H54 (cell line): ENCODE measurements at regions not wholly inside any gene's neighbourhood (a gene's known extent, or its start where the extent isn't known, plus 50 kb on each side); places are given as distances from the start of the nearest gene placed in this dataset.

ENCODE experiments used
- DNase-seq: peaks from one replicate; pipeline ENCODE4 v3.0.0; 2011; ENCODE audit warnings: low spot score, mixed read lengths; ENCODE audit not compliant: insufficient read length
- FAIRE-seq: peaks from 3 replicates; lab custom pipeline; 2011; peaks lifted over from hg19 to GRCh38; lab: Jason Lieb, UNC
- POLR2A ChIP-seq: IDR thresholded peaks from 2 replicates; pipeline ENCODE4 v1.6.1; 2011; ENCODE audit warnings: low read depth, mild to moderate bottlenecking, low read length

DNA sequence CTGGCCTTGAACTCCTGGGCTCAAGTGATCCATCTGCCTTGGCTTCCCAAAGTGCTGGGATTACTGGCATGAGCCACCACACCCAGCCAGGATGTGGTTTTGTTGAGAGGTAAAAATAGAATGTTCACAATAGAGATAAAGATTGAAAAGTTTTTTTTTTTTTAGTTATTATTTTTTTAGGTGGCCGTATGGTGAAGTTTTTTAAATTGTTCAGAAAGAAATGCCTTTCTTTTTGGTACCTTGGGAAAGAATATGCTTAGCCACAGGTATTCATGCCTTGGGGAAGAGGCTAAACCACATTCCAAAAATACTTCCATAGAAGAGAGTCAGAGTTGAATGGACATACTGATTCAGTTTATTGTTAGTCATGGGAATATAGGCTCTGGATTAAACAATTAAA, 143.4 kb downstream of the C11orf91 start:
- FAIRE-seq (peak; percentile 50), DNase-seq (peak; percentile 51)
- no peak for TF ChIP-seq POLR2A

DNA sequence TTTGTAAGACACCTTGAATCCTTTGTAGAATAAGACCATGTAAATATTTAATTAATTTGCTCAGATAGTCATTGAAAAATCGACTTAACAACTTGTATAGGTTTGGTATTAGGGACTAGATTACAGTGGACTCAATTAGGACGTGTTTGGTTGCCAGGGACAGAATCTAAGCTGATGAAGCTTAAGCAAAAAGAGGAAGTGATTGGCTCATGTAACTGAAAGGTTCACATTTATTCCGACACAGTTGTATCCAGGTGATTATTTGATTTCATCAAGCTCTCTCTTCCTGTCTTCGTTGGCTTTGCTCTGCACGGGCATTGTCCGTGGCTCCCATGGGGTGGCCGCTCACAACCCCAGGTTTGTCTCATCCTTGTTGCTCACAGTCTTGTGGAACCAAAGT, 146.4 kb downstream of the C11orf91 start:
- FAIRE-seq (no peak), DNase-seq (no peak)
- TF ChIP-seq POLR2A: no peak

DNA sequence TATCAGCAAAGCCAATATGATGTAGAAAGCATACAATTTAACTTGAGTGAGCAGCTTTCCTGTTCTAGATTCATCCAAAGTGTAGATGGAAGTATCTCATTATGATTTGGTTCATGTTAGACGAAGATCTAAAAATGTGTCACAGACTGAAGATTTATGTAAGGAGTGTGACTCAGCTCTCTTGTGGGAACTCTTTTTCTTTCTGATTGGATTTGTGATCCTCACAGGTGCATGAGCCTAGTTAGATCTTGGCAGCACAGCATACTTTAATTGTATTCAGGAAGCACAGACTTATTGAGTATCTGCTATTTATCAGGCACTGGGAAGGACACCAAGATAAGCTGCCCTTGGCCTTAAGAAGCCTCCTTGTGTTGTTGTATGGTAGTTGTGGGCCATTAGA, 147.1 kb downstream of the C11orf91 start:
- FAIRE-seq: no peak
- TF ChIP-seq POLR2A: no peak
- no peak for DNase-seq

DNA sequence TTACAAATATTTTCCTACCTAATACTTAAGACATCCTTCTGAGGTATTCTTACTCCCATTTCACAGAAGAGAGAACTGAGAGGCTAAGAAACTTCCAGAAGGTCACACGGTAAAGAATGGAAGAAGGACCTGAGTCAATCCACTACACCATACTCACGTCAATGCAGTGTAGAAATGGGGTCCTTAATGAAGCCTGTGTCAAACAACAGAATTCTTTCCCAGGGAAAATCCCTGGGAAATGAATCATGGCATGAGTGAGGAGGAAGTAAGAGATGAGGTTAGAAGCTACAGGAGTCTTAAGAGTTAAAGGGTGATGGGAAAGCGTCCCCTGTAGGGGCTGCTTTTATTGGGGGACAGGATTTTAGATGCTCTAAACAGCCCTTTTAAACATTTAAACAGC, 147.9 kb downstream of the C11orf91 start:
- TF ChIP-seq POLR2A: no peak
- no peak for FAIRE-seq

DNA sequence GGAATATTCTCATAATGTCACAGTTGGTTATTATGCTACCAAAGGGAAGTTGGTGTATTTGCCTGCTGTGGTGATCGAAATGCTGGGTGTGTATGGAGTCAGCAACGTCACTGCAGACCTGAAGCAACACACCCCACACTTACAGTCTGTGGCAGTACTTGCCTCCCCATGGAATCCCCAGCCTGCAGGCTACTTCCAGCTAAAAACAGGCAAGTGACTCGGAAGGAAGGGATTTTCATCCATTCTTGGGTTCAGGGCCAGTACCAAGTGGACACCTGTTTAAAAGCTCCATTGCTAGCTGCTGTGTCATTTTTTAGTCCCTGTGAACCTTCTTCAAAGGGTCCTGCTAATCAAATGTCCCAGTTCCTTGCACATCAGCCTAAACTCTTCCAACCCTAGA, 149.6 kb downstream of the C11orf91 start:
- TF ChIP-seq POLR2A: no peak
- DNase-seq: no peak
- no peak for FAIRE-seq

More for the DNA sequence above, 147.9 kb downstream of the C11orf91 start:
- DNase-seq: no peak

DNA sequence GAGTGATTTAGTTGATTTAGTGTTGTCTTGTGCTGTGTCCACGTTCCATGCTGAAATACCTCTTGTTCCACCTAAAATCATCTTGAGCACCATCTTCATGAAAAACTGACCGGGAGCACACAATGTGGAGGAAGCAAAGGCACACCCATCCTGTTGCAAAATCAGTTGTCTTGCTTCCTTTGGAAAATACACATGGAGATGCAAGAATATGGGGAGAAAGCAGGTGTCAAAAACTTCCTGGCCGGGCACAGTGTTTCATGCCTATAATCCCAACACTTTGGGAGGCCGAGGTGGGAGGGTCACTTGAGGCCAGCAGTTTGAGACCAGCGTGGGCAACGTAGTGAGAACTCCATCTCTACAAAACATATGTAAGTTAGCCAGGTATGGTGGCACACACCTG, 151.1 kb downstream of the C11orf91 start:
- FAIRE-seq (no peak), DNase-seq (no peak)
- TF ChIP-seq POLR2A: no peak

DNA sequence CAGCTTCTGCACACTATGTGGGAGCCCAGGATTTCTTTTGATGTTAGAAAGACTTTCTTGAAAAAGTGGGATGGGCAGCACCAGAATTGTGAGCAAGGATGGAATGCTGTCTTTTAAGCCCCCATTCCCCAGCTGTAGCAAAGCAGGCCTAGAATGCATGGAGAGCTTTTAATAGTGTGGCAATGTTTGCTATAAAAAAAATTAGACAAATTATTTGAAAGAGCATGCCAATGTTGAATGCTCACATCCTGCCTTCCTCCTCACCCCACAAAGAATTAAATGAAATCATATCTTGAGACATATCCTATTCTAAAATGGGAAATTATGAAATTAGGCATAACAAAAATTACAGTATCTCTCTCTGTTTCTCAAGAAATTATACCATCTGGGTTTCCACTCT, 154.7 kb downstream of the C11orf91 start:
- no peak for TF ChIP-seq POLR2A
- FAIRE-seq (no peak), DNase-seq (no peak)

DNA sequence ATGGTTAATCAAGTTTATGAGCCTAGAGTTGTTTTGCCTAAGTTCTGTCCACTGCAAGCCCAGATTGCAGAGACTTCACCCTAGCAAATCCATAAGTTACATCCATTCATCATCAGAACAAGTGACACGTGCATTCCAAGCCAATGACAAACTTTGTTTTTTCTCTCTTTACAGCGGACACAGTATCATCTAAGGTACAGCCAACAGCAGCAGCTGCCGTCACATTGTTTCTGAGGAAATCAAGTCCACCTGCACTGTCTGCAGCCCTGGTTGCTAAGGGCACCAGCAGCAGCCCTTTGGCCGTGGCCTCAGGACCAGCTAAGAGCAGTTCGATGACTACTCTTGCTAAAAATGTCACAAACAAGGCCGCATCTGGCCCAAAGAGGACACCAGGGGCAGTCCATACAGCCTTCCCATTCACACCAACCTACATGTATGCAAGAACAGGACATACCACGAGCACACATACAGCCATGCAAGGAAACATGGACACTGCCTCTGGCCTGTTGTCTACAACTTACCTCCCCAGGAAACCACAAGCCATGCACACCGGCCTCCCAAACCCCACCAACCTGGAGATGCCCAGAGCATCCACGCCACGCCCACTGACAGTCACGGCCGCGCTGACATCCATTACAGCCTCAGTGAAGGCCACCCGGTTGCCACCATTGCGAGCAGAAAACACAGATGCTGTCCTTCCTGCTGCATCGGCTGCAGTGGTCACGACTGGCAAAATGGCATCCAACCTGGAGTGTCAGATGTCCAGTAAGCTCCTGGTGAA, 155.8 kb downstream of the C11orf91 start:
- FAIRE-seq (no peak), DNase-seq (no peak)
- TF ChIP-seq POLR2A: no peak

DNA sequence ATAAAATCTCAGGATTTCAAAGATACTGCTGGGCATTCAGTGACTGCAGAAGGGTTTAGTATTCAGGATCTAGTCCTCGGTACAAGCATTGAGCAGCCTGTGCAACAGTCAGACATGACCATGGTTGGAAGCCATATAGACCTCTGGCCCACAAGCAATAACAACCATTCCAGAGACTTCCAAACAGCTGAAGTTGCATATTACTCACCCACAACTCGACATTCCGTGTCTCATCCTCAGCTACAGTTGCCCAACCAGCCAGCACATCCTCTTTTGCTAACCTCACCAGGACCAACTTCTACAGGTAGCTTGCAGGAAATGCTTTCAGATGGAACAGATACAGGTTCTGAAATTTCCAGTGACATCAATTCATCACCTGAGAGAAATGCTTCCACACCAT, 156.8 kb downstream of the C11orf91 start:
- TF ChIP-seq POLR2A: no peak
- DNase-seq (no peak), FAIRE-seq (no peak)

DNA sequence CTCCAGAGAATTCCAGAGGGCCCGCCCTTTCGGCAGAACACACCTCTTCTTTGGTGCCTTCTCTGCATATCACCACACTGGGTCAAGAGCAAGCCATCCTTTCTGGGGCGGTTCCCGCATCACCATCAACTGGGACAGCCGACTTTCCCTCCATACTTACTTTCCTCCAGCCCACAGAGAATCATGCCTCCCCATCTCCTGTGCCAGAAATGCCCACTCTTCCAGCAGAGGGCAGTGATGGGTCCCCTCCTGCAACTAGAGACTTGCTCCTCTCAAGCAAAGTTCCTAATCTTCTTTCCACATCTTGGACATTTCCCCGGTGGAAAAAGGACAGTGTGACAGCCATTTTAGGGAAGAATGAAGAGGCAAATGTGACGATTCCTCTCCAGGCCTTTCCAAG, 157.7 kb downstream of the C11orf91 start:
- FAIRE-seq (no peak), DNase-seq (peak; percentile 38)
- no peak for TF ChIP-seq POLR2A

DNA sequence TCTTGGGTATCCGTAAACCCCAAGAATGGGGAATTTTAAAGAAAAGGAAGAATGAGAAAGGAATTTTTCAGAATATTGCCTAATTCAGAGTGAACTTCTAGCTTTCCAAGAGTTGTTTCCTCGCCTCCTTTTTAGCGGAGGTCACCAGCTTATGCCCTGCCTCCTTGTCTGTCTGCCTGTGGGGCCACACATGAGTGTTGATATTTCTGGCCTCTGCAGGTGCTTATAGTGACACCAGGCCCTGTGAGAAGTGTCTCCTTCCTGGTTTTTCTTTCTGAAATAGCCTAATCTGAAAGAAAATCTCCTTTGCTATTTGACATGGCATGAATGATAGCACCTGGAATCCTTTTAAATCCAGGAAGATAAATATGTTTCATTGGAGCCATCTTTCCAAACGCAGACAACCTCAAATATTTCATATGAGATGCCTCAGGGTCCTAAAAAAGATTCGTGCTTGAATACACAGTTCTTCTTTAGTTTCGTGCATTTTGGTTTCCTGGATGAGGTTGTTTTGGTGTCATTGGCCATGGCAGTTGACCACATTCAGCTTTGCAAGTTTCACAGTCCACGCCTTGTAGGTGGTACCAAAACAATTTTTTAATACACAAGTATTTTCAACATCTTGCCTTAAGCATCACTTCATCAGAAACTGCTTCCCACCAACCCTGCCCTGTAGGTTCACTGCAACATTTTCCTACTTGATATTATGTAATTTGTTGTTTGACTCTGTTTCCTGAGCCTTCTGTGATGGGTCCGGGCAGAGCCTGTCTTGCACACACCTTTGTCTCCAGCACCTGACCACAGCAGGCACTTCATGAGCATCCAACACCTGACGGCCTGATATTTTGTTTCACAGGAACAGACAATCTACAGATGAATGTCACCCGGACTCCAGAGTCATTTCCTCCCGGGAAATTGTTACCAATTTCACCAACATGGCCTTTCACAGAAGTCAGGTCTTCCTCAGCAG, 159.4 kb downstream of the C11orf91 start:
- no peak for TF ChIP-seq POLR2A
- FAIRE-seq: no peak
- no peak for DNase-seq

DNA sequence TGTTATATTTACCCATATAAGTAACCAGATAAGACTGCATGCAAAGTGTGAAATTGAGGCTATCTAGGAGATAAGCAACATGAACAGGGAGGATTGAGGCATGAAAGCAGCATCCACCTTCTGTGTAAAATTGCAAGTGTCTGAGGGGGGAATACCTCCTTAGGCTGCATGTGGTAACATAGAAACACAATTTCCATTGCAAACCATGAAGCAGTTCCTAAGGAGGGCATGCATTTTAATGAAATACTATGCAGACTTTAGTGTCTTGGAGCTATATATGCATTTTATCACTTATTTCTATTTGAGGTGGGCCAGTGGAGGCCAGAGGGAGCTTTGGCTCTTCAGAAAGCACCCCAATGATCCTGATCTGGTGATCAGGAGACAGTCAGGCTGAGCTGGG, 160.2 kb downstream of the C11orf91 start:
- FAIRE-seq (no peak), DNase-seq (no peak)
- TF ChIP-seq POLR2A: no peak

DNA sequence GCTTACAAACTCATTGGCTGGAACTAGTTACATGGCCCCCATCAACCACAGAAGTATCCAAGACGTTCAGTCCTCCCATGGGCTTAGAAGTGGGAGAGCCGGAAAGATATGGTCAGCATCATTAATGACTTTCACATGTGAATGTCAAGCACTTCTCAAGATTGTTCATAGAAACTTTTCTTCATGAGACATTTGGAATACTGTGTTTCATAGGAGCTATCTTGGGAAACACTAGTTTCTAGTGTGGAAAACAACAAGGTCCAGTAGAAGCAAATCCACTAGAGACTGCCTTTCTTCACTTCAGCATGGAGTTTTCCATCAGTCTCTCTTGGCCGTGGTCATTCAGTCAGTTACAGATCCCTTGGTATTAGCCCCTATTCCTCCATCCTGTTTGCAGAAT, 160.9 kb downstream of the C11orf91 start:
- no peak for TF ChIP-seq POLR2A
- DNase-seq: no peak
- FAIRE-seq: no peak

DNA sequence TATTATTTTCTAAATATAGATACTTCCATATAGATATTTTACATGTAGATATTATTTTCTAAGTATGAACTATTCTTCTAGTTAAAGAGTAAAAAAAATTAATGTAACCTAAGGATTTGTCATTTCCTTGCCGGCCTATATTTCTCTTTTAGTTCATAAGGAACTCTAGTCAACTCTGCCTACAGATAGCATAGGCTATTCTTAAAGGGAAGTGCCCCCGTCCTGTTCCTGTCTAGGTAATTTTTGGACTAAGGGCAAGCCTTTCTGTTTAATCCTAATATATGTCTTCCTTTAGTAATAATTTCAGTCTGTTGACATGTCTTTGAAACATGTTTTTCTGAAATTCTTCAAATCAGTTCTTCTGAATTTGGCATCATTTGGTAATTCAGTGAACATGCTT, 161.9 kb downstream of the C11orf91 start:
- TF ChIP-seq POLR2A: no peak
- FAIRE-seq (no peak), DNase-seq (no peak)

DNA sequence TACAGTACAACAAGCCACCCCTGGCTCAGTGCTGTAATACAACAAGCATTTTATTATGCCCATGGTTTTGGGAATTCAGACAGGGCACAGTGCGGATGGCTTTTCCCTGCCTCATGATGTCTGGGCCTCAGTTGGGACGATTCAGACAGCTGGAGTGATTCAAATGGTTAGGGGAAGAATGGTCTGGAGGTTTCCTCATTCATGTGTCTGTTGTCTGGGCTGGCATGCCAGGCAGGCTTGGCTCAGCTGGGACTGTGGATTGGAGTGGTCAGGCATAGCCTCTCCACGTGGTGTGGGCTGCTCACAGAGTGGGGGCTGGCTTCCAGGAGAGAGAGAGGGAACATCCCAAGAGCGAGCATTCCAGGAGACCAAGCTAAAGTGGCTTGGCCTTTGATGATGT, 164.4 kb downstream of the C11orf91 start:
- no peak for TF ChIP-seq POLR2A
- DNase-seq (no peak), FAIRE-seq (no peak)
